NCI-H1930 (cell line): ENCODE measurements at regions not wholly inside any gene's neighbourhood (a gene's known extent, or its start where the extent isn't known, plus 50 kb on each side); places are given as distances from the start of the nearest gene placed in this dataset.

ENCODE experiments used
- DNase-seq, 2 experiments: peaks; one replicate each; lab custom pipeline; 2025; lab: John Stamatoyannopoulos, UW

- DNase-seq, result no peak
Measured at GRCh38 chr5:73228052-73228451, 55.1 kb downstream of the TMEM174 start.
